ENCODE measurements at regions not wholly inside any gene's neighbourhood (a gene's known extent, or its start where the extent isn't known, plus 50 kb on each side); places are given as distances from the start of the nearest gene placed in this dataset.

DNA sequence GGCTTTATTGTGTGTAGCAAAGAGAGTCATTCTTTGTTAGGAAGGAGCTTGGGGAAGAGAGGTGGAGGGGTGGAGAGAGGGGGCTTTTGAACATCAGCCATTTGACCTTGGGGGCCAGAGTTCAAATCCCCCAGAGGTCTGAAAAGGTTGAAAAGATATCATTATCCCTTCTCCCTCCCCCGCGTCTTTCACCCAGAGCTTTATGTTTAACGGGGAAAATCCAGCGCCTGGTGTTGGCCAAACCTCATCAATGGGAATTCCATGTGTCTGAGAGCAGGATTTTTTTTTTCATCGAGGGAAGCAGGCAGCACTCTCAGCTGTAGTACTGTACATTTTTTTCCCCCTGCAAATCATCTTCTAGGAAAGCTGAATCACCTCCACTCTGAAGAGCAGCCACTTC, 122.4 kb upstream of the HSD17B12 start:
- POLR2A ChIA-PET, result interaction anchor here (0.6 kb wide), 1 partner anchor 15 kb away, joined by 5 read pairs; no protein-coding TSS in a partner anchor
- DNase-seq (no peak), ATAC-seq (ENCODE audit: poor library complexity) (no peak)
- H3K4me1 Mint-ChIP-seq (ENCODE audit: low read depth), result peaks cover 12% of the 10 kb centered on the region
- H3K27me3 Mint-ChIP-seq, result peaks cover 83% of the 10 kb centered on the region
- H3K36me3 Mint-ChIP-seq (ENCODE audit: low read depth), result no peaks in the 10 kb centered on the region
- intact Hi-C loops (cut with DNase I, micrococcal nuclease), result no loop called here
- Histone ChIP-seq H3K4me1 (ENCODE audit: insufficient read depth, low read length) (no peaks in the 10 kb centered on the region), H3K27me3 (ENCODE audit: control insufficient read depth in 1 of 2, insufficient read depth in 2 of 2, low read length in 2 of 2) (peaks cover 40 to 75% of the 10 kb centered on the region in 2 experiments), H3K27ac (ENCODE audit: low read depth in 1 of 2, low read length in 2 of 2) (no peak overlapping the region), H3K9me3 (ENCODE audit: control insufficient read depth in 1 of 2, insufficient read depth in 1 of 2, low read length in 2 of 2) (no peaks in the 10 kb centered on the region), H3K4me3 (ENCODE audit: low read length) (no peak overlapping the region), H3K36me3 (ENCODE audit: insufficient read depth, low read length) (no peaks in the 10 kb centered on the region)
- H3K27ac Mint-ChIP-seq, result no peak overlapping the region
- TF ChIP-seq, protein P1, sequence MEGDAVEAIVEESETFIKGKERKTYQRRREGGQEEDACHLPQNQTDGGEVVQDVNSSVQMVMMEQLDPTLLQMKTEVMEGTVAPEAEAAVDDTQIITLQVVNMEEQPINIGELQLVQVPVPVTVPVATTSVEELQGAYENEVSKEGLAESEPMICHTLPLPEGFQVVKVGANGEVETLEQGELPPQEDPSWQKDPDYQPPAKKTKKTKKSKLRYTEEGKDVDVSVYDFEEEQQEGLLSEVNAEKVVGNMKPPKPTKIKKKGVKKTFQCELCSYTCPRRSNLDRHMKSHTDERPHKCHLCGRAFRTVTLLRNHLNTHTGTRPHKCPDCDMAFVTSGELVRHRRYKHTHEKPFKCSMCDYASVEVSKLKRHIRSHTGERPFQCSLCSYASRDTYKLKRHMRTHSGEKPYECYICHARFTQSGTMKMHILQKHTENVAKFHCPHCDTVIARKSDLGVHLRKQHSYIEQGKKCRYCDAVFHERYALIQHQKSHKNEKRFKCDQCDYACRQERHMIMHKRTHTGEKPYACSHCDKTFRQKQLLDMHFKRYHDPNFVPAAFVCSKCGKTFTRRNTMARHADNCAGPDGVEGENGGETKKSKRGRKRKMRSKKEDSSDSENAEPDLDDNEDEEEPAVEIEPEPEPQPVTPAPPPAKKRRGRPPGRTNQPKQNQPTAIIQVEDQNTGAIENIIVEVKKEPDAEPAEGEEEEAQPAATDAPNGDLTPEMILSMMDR (IDR thresholded peaks at IDR 0.05), result no peak
- CTCF ChIA-PET, result no interaction called here
- no peaks in the 10 kb centered on the region for H3K9me3 Mint-ChIP-seq
- H3K4me3 Mint-ChIP-seq, result no peak overlapping the region

DNA sequence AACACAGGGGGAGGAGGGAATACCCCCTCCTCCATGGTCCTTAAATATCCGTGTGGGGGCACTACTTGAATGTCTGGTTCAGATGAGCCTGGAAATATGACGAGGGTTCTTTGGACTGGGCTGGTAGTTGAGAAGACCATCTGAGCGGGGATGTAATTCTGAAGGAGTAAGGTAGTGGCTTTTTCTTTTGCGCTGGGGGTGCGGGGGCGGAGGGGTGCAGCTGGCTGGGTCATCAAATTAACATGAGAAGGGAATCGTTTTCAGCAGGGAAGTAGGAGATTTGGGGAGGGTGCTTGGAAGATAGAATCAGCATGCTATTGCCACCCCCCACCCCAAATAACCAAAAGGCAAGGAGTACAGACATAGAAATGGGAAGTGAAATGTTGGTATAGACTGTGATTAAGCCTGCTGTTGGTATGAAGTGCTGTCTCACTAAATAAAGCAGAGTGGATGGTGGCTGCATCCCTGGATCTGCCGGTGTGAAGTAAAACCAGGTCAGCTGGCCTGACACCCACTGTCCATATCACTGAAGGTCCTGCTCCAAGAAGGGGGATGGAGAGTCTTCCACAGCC, 121.9 kb upstream of the HSD17B12 start:
- intact Hi-C loops (cut with DNase I, micrococcal nuclease), result no loop called here
- DNase-seq (no peak), ATAC-seq (ENCODE audit: poor library complexity) (no peak)
- no peaks in the 10 kb centered on the region for H3K4me1 ChIP-seq (ENCODE audit: insufficient read depth, low read length)
- H3K27ac ChIP-seq (ENCODE audit: low read depth in 1 of 2, low read length in 2 of 2), result no peak overlapping the region
- Mint-ChIP-seq H3K9me3 (no peaks in the 10 kb centered on the region), H3K4me1 (ENCODE audit: low read depth) (peaks cover 12% of the 10 kb centered on the region), H3K27ac (no peak overlapping the region), H3K4me3 (no peak overlapping the region), H3K36me3 (ENCODE audit: low read depth) (no peaks in the 10 kb centered on the region), H3K27me3 (peaks cover 82% of the 10 kb centered on the region)
- POLR2A ChIA-PET, result no interaction called here
- peaks cover 35 to 70% of the 10 kb centered on the region in 2 experiments for H3K27me3 ChIP-seq (ENCODE audit: control insufficient read depth in 1 of 2, insufficient read depth in 2 of 2, low read length in 2 of 2)
- H3K36me3 ChIP-seq (ENCODE audit: insufficient read depth, low read length), result no peaks in the 10 kb centered on the region
- TF ChIP-seq, protein P1 (IDR thresholded peaks at IDR 0.05), result no peak
- no peak overlapping the region for H3K4me3 ChIP-seq (ENCODE audit: low read length)
- no peaks in the 10 kb centered on the region for H3K9me3 ChIP-seq (ENCODE audit: control insufficient read depth in 1 of 2, insufficient read depth in 1 of 2, low read length in 2 of 2)
- CTCF ChIA-PET, result no interaction called here

DNA sequence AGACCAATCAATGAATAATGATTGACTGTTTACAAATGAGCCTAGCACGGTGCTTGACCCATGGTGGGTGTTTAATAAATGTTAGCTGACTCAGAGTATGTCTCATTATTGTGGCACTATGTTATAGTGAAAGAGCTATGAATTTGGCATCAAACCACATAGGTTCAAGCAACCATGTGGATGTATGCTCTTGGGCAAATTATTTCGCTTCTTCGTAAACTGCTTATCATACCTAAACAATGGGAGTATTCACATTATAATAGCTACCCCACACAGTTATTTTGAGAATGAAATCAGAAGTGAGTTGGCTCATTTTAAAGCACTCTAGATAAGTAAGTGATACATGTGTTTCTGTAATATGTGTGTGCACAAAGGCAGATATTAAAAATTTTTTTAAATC, 118.7 kb upstream of the HSD17B12 start:
- intact Hi-C loops (cut with DNase I, micrococcal nuclease), result no loop called here
- POLR2A ChIA-PET, result no interaction called here
- peaks cover 11% of the 10 kb centered on the region for H3K4me1 Mint-ChIP-seq (ENCODE audit: low read depth)
- DNase-seq (no peak), ATAC-seq (ENCODE audit: poor library complexity) (no peak)
- H3K27ac Mint-ChIP-seq, result no peak overlapping the region
- Histone ChIP-seq H3K27me3 (ENCODE audit: control insufficient read depth in 1 of 2, insufficient read depth in 2 of 2, low read length in 2 of 2) (peaks cover 29 to 54% of the 10 kb centered on the region in 2 experiments), H3K4me1 (ENCODE audit: insufficient read depth, low read length) (no peaks in the 10 kb centered on the region), H3K36me3 (ENCODE audit: insufficient read depth, low read length) (no peaks in the 10 kb centered on the region), H3K9me3 (ENCODE audit: control insufficient read depth in 1 of 2, insufficient read depth in 1 of 2, low read length in 2 of 2) (no peaks in the 10 kb centered on the region), H3K4me3 (ENCODE audit: low read length) (no peak overlapping the region), H3K27ac (ENCODE audit: low read depth in 1 of 2, low read length in 2 of 2) (no peak overlapping the region)
- TF ChIP-seq, protein P1 (IDR thresholded peaks at IDR 0.05), result no peak
- H3K9me3 Mint-ChIP-seq, result no peaks in the 10 kb centered on the region
- no peak overlapping the region for H3K4me3 Mint-ChIP-seq
- peaks cover 79% of the 10 kb centered on the region for H3K27me3 Mint-ChIP-seq
- no peaks in the 10 kb centered on the region for H3K36me3 Mint-ChIP-seq (ENCODE audit: low read depth)
- CTCF ChIA-PET, result no interaction called here
